HUES48 (cell line): ENCODE measurements at regions not wholly inside any gene's neighbourhood (a gene's known extent, or its start where the extent isn't known, plus 50 kb on each side); places are given as distances from the start of the nearest gene placed in this dataset.
"Not testable (repeated sequence)": the region's sequence is repeated elsewhere in the genome, so short reads cannot be mapped to it uniquely, and the experiment has no call there.

Experiments
- H3K27ac ChIP-seq: one replicate; pipeline ENCODE4 v1.7.0; 2013; ENCODE audit warnings: low read depth, low read length, inconsistent platforms
- H3K27me3 ChIP-seq: 2 replicates; pipeline ENCODE4 v1.6.1; 2013; ENCODE audit warnings: mild to moderate bottlenecking, low read length; ENCODE audit not compliant: control insufficient read depth, insufficient read depth
- H3K36me3 ChIP-seq: 2 replicates; pipeline ENCODE4 v1.6.1; 2013; ENCODE audit warnings: low read length; ENCODE audit not compliant: control insufficient read depth, insufficient read depth
- H3K4me1 ChIP-seq: 2 replicates; pipeline ENCODE4 v1.6.1; 2013; ENCODE audit warnings: mild to moderate bottlenecking, low read length; ENCODE audit not compliant: control insufficient read depth, insufficient read depth
- H3K4me3 ChIP-seq: 2 replicates; pipeline ENCODE4 v1.5.1; 2013; ENCODE audit warnings: mild to moderate bottlenecking, low read depth, low read length
- H3K9ac ChIP-seq: 2 replicates; pipeline ENCODE4 v1.6.1; 2013; ENCODE audit warnings: mild to moderate bottlenecking, low read depth, low read length, moderate library complexity
- H3K9me3 ChIP-seq: 2 replicates; pipeline ENCODE4 v1.6.1; 2013; ENCODE audit warnings: low read length; ENCODE audit not compliant: control insufficient read depth, insufficient read depth

DNA sequence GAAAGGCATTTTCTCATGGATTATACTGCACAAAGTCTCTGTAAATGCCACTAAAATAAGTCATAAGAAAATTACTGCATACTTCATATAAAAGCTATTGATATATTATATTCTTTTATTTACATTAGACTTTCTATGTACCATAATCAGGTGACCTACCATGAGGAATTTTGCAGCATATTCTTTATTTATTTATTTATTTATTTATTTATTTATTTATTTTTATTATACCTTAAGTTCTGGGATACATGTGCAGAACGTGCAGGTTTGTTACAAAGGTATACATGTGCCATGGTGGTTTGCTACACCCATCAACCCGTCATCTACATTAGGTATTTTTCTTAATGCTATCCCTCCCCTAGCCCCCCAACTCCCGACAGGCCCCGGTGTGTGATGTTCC is 596.2 kb downstream of the CHSY3 start:
- H3K27me3 ChIP-seq, H3K9ac ChIP-seq, H3K27ac ChIP-seq, H3K4me3 ChIP-seq, H3K9me3 ChIP-seq, H3K36me3 ChIP-seq: not testable (repeated sequence)
- H3K4me1 ChIP-seq: peaks cover 11% of the 10 kb centered on the region; the same call in 1 of the 2 replicates

DNA sequence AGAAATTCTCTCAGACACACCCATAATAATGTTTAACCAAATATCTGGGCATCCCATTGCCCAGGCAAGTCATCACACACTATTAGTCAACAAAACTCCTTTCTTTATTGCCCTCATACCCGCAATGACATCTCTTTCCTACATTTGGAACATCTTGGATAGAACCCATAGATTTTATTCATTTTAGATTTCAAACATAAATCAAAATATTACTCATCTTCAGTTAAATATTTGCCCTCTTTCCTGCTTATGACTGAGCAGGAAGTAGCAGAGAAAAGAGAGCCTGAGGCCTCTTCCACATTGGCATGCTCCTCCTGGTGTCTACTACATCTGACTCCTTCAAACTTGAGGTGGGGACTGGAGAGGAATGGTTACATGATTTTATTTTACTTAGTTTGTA is 592.0 kb downstream of the CHSY3 start:
- Histone ChIP-seq H3K9ac (no peak overlapping the region), H3K4me1 (no peaks in the 10 kb centered on the region), H3K27ac (no peak overlapping the region)

DNA sequence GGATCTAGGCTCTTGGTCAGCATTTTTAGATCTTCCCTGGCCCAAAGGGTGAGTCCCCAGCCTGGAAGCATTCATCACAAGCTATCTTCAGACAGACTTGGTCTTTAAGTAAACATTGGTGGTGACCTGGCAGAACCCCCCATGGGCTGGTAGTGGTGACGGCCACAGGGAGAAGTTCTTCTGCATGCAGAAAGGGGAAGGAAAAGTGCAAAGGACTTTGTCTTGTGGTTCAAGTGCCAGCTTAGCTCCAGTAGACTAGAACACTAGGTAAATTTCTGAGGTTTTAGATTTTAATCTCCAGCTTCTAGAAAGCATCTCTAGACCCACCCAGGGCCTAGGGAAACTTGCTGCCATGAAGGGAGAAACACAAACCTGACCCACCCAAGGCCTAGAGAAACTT is 584.0 kb downstream of the CHSY3 start:
- Histone ChIP-seq H3K9ac (no peak overlapping the region), H3K4me3 (no peak overlapping the region), H3K4me1 (no peaks in the 10 kb centered on the region), H3K27ac (no peak overlapping the region), H3K36me3 (no peaks in the 10 kb centered on the region), H3K27me3 (no peaks in the 10 kb centered on the region), H3K9me3 (no peaks in the 10 kb centered on the region)

More for the DNA sequence above, 592.0 kb downstream of the CHSY3 start:
- H3K9me3 ChIP-seq: no peaks in the 10 kb centered on the region
- no peaks in the 10 kb centered on the region for H3K36me3 ChIP-seq
- H3K4me3 ChIP-seq: no peak overlapping the region
- no peaks in the 10 kb centered on the region for H3K27me3 ChIP-seq

DNA sequence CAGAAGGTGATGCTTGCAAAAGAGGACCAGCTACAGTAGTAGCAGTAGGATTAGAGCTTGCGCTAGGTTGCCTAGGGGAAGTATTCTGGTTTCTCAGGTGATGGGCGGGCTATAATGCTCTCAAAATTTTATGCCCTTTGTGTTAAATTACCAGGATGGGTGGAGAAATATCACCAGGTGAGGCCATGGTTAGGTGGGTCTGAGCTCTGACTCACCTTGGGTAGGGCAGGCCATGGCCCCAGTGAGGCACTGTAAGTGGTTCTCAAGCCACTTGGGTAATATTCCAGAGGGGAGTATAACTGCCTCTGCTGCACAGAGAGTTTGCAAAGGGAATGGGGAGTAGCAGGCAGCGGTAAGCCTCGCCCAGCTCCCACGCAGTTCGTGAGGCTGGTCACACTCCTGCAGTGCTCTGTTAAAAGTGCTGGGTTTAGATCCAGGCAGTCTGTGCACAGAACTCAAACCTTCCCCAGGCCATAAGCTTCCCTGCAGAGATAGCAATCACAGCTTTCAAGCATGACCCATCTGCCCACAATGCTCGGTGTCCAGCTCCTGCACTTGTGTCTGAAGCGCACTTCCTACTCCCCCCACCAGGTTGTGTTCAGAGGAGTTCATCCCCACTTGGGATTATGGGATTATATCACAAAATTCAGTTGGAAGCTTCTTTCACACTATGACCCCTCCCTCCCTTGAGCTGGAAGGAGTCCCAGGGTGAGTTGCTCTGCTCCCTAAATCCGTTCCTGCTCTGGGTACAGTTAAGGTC is 575.0 kb downstream of the CHSY3 start:
- Histone ChIP-seq H3K9ac (no peak overlapping the region), H3K4me1 (no peaks in the 10 kb centered on the region), H3K27ac (no peak overlapping the region), H3K4me3 (no peak overlapping the region), H3K36me3 (no peaks in the 10 kb centered on the region), H3K27me3 (no peaks in the 10 kb centered on the region), H3K9me3 (no peaks in the 10 kb centered on the region; the same call in 1 of the 2 replicates)

- no peak overlapping the region for H3K27ac ChIP-seq
- H3K9me3 ChIP-seq: no peaks in the 10 kb centered on the region; the same call in 1 of the 2 replicates
Measured at GRCh38 chr5:130476325-130476724, 572.1 kb downstream of the CHSY3 start.

DNA sequence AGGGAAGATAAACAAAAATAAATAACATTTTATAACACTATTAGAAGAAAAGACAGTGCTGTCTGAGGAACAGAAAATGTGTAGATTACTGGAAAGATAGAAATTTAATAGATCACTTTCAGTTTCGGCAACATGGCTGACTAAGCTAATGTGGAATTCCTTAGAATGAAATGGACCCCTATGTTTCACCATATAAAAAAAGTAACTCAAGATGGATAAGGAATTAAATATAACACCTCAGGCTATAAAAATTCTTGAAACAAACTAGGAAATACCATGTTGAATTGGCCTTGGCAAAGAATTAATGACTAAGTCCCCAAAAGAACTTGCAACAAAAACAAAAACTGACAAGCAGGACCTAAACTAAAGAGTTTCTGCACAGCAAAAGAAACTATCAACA is 558.3 kb downstream of the CHSY3 start:
- no peak overlapping the region for H3K27ac ChIP-seq
- H3K9ac ChIP-seq: no peak overlapping the region
- H3K36me3 ChIP-seq: no peaks in the 10 kb centered on the region
- H3K9me3 ChIP-seq: peaks cover 6% of the 10 kb centered on the region; the same call in 1 of the 2 replicates
- no peaks in the 10 kb centered on the region for H3K27me3 ChIP-seq
- H3K4me3 ChIP-seq: no peak overlapping the region
- H3K4me1 ChIP-seq: no peaks in the 10 kb centered on the region

More at GRCh38 chr5:130476325-130476724, 572.1 kb downstream of the CHSY3 start:
- Histone ChIP-seq H3K9ac (no peak overlapping the region), H3K4me1 (no peaks in the 10 kb centered on the region), H3K27me3 (no peaks in the 10 kb centered on the region), H3K36me3 (no peaks in the 10 kb centered on the region), H3K4me3 (no peak overlapping the region)

GRCh38 chr5:130455175-130455574 is 550.9 kb downstream of the CHSY3 start:
- Histone ChIP-seq H3K36me3 (no peaks in the 10 kb centered on the region), H3K9ac (no peak overlapping the region), H3K27ac (no peak overlapping the region), H3K4me3 (no peak overlapping the region), H3K4me1 (no peaks in the 10 kb centered on the region), H3K27me3 (no peaks in the 10 kb centered on the region), H3K9me3 (peaks cover 24% of the 10 kb centered on the region)

GRCh38 chr5:130452744-130453143 is 548.5 kb downstream of the CHSY3 start:
- peaks cover 18% of the 10 kb centered on the region for H3K9me3 ChIP-seq
- H3K4me3 ChIP-seq: no peak overlapping the region
- H3K36me3 ChIP-seq: no peaks in the 10 kb centered on the region
- H3K9ac ChIP-seq: no peak overlapping the region
- no peak overlapping the region for H3K27ac ChIP-seq
- no peaks in the 10 kb centered on the region for H3K4me1 ChIP-seq
- no peaks in the 10 kb centered on the region for H3K27me3 ChIP-seq

GRCh38 chr5:130436430-130436829 is 532.2 kb downstream of the CHSY3 start:
- H3K27me3 ChIP-seq: no peaks in the 10 kb centered on the region
- H3K4me3 ChIP-seq: no peak overlapping the region
- peaks cover 15% of the 10 kb centered on the region for H3K9me3 ChIP-seq
- H3K27ac ChIP-seq: no peak overlapping the region
- H3K36me3 ChIP-seq: no peaks in the 10 kb centered on the region
- no peaks in the 10 kb centered on the region for H3K4me1 ChIP-seq
- H3K9ac ChIP-seq: no peak overlapping the region

GRCh38 chr5:130427222-130427955 is 523.1 kb downstream of the CHSY3 start:
- Histone ChIP-seq H3K27ac (no peak overlapping the region), H3K27me3 (no peaks in the 10 kb centered on the region), H3K4me1 (no peaks in the 10 kb centered on the region), H3K9ac (no peak overlapping the region), H3K4me3 (no peak overlapping the region), H3K36me3 (no peaks in the 10 kb centered on the region), H3K9me3 (no peaks in the 10 kb centered on the region)

DNA sequence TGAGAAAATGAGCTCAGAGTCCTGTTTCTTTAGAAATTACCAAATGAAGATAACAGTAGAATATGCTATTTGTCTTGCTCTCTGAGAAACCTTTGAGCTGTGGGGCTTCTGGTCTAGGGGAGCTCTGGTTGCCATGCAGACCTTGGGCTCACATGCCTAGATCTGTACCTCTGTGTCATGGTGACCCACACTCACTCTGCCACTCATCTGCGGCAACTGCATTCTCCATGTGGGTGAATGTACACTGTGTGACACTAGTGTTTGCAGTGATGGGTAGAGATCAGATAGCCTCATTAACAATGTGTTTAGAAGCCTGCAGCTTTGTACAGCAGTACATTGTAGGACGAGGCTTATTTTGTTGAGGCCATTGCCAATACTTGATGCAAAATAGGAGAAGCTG is 521.2 kb downstream of the CHSY3 start:
- no peak overlapping the region for H3K9ac ChIP-seq
- no peaks in the 10 kb centered on the region for H3K27me3 ChIP-seq

More for the DNA sequence above, 521.2 kb downstream of the CHSY3 start:
- H3K27ac ChIP-seq: no peak overlapping the region
- H3K4me3 ChIP-seq: no peak overlapping the region
- H3K9me3 ChIP-seq: no peaks in the 10 kb centered on the region
- H3K36me3 ChIP-seq: no peaks in the 10 kb centered on the region
- H3K4me1 ChIP-seq: no peaks in the 10 kb centered on the region
